ENCODE measurements at regions not wholly inside any gene's neighbourhood (a gene's known extent, or its start where the extent isn't known, plus 50 kb on each side); places are given as distances from the start of the nearest gene placed in this dataset.
"Not testable (repeated sequence)": the region's sequence is repeated elsewhere in the genome, so short reads cannot be mapped to it uniquely, and the experiment has no call there.

- POLR2A ChIA-PET; H3K4me3 ChIP-seq (replicated peaks in 1 of 2; ENCODE audit: low read depth in 1 of 2, low read length in 2 of 2); CTCF ChIA-PET; H3K9ac ChIP-seq (ENCODE audit: low read length); BruUV-seq (replicated peaks); H4K20me1 ChIP-seq (ENCODE audit: insufficient read depth); H3K4me2 ChIP-seq (ENCODE audit: low read length); H3K79me2 ChIP-seq (ENCODE audit: insufficient read depth, low read length); H2AFZ ChIP-seq (ENCODE audit: low read depth, low read length, poor library complexity, severe bottlenecking); intact Hi-C loops (cut with micrococcal nuclease); ATAC-seq; H3K36me3 ChIP-seq (ENCODE audit: control insufficient read depth in 1 of 2, insufficient read depth in 2 of 2, low read length in 2 of 2); H3K27me3 ChIP-seq (ENCODE audit: insufficient read depth, low read length); DNase-seq (ENCODE audit: low read depth, low spot score); H3K4me1 ChIP-seq (ENCODE audit: control insufficient read depth in 1 of 2, insufficient read depth in 2 of 2, low read length in 2 of 2); H3K27ac ChIP-seq (ENCODE audit: low read depth, low read length); H3K9me2 ChIP-seq (ENCODE audit: insufficient read depth); H3K9me3 ChIP-seq (ENCODE audit: control insufficient read depth in 1 of 2, insufficient read depth in 1 of 2, low read depth in 1 of 2, low read length in 2 of 2); RAD21 ChIA-PET (ENCODE audit: low non-redundant PET in 1 of 2, low total read pairs in 2 of 2, uncharacterized antibody in 2 of 2, unreplicated experiment in 2 of 2): not testable (repeated sequence)
Measured at GRCh38 chr10:28481346-28481745, 51.6 kb upstream of the WAC start.

GRCh38 chr10:28481968-28482367 lies 51.0 kb upstream of the WAC start:
- RAD21 ChIA-PET (ENCODE audit: low non-redundant PET in 1 of 2, low total read pairs in 2 of 2, uncharacterized antibody in 2 of 2, unreplicated experiment in 2 of 2): no interaction called here
- no peak for TF ChIP-seq SIN3A (IDR thresholded peaks at IDR 0.05; ENCODE audit: low read depth)
- Histone ChIP-seq H3K36me3 (ENCODE audit: control insufficient read depth in 1 of 2, insufficient read depth in 2 of 2, low read length in 2 of 2) (no peaks in the 10 kb centered on the region), H3K9me2 (ENCODE audit: insufficient read depth) (no peaks in the 10 kb centered on the region), H3K4me2 (ENCODE audit: low read length) (no peak overlapping the region), H3K9ac (ENCODE audit: low read length) (no peak overlapping the region), H3K4me3 (replicated peaks in 1 of 2; ENCODE audit: low read depth in 1 of 2, low read length in 2 of 2) (no peak overlapping the region), H3K27me3 (ENCODE audit: insufficient read depth, low read length) (no peaks in the 10 kb centered on the region), H3K79me2 (ENCODE audit: insufficient read depth, low read length) (no peaks in the 10 kb centered on the region), H3K9me3 (ENCODE audit: control insufficient read depth in 1 of 2, insufficient read depth in 1 of 2, low read depth in 1 of 2, low read length in 2 of 2) (no peaks in the 10 kb centered on the region), H2AFZ (ENCODE audit: low read depth, low read length, poor library complexity, severe bottlenecking) (no peak overlapping the region), H4K20me1 (ENCODE audit: insufficient read depth) (no peaks in the 10 kb centered on the region), H3K4me1 (ENCODE audit: control insufficient read depth in 1 of 2, insufficient read depth in 2 of 2, low read length in 2 of 2) (no peaks in the 10 kb centered on the region), H3K27ac (ENCODE audit: low read depth, low read length) (no peak overlapping the region)
- intact Hi-C loops (cut with micrococcal nuclease): no loop called here
- BruUV-seq (replicated peaks): no TSS peak
- no peak for ATAC-seq
- POLR2A ChIA-PET: no interaction called here
- no peak for DNase-seq (ENCODE audit: low read depth, low spot score)
- CTCF ChIA-PET: no interaction called here
